Amygdala (tissue), 56 donors: ENCODE measurements at regions not wholly inside any gene's neighbourhood (a gene's known extent, or its start where the extent isn't known, plus 50 kb on each side); places are given as distances from the start of the nearest gene placed in this dataset.
A peak's percentile ranks its signal among the peaks of the same experiment; 100 is the strongest.

Experiments used
- DNase-seq, 56 donors: peaks; one replicate each; lab custom pipeline; 2025; lab: John Stamatoyannopoulos, UW

DNA sequence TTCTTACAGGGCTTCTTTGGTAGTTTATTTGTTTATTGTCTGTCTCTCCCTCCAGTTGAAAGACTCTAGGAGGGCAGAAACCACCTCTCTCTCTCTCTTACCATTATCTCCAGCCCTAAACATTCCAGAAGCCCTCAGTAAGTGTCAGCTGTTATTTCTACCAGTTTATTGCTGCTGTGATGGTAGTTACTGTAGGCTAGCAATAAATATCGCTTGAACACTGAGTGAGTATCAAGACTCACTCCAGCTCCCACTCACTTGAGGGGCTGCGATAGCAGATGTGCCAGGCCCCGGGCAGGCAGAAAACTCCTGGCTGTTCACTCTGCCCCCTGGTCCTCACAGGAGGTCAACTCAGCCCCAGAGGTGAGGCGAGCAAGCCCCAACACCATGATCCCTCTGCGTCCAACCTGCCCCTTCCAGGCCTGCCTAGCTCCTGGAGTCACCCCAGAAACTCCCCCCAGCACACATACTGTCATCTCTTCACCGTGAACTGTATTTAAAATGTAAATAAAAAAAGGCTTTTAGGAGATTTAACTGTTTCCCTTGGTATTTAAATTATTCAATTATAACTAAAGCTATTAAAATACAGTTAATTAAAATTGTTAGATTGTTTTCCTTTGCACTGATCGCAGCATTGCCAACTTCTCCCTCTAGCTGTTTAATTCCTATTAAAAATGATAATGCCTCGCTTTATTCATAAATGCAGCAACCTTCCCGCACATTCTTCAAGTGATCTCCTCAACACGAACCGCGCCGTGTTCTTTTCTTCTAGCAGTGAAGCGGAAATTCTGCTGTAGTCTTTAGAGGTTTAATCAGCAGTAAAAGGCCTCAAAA, 321.1 kb upstream of the ZMIZ1 start:
- DNase-seq = no peak

DNA sequence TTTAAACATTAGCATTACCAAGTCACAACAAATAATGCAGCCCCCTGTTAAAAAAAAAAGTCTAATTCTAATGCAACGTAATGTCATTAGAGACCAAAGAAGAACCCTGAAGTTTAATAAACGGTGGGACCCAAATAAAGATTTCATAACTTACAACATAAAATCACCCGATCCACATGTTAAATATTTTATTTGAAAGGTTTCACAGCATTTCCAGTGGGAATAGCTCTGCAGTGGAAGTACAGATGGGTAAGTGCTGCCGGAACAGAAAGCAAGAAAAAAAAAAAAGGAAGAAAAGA, 320.6 kb upstream of the ZMIZ1 start:
- DNase-seq = no peak

DNA sequence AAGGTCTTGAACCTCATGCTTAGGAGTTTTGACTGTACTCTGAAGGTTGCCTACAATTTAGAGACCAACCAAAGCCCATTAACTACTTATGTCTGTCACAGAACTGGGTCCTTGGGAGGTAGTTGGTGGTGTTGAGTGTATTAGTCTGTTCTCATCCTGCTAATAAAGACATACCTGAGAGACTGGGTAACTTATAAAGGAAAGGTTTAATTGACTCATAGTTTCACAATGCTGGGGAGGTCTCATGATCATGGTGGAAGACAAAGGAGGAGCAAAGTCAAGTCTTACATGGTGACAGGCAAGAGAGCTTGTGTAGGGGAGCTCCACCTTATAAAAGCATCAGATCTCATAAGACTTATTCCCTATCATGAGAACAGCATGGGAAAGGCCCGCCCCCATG, 319.6 kb upstream of the ZMIZ1 start:
- no peak for DNase-seq

DNA sequence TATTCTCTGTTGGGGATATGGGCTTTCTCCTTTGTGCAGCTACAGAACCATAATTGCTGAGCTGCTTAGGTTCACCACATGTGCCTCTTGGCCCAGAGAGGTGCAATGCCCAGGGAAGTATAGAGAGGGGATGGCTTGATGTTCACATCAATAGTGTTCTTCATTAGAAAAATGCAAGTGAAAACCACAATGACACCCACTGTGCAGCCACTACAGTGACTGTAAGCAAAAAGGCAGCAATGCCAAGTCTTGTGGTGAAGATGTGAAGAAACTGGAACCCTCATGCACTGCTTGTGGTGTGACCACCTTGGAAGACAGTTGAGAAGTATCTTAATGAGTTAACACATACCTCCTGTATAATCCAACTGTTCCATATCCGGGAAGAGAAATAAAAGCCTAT, 318.9 kb upstream of the ZMIZ1 start:
- no peak for DNase-seq

DNA sequence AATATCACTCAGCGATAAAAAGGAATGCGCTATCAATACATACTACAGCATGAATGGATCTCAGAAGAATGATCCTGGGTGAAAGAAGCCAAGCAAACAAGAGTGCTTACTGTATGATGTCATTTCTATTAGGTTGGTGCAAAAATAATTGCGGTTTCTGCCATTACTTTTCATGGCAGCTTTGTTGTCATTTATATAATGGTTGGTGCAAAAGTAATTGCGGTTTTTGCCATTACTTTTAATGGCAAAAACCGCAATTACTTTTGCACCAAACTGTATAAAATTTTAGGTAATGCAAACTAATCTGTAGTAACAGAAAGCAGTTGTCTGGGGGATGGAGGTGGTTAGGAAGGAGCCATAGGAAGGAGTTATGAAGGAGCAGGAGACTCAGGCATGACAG, 318.3 kb upstream of the ZMIZ1 start:
- no peak for DNase-seq

DNA sequence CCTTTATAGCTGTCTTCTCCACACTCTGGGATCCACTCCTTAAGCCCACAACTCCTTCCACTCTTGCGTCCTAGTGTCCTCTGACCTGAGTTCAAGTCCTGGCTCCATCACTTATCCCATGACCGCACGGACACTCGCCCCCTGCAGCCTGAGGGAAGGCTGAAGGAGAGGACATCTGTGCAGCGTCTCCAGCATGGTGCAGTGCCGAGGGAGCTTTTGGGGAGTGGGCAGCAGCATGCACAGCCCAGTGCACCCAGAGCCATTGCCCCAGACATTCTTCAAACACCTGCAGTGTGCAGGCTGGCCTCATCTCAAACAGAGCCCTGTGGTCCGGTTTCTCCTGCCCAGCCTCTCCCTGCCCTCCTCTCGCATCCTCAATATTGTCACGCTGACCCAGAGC, 317.1 kb upstream of the ZMIZ1 start:
- DNase-seq = no peak

DNA sequence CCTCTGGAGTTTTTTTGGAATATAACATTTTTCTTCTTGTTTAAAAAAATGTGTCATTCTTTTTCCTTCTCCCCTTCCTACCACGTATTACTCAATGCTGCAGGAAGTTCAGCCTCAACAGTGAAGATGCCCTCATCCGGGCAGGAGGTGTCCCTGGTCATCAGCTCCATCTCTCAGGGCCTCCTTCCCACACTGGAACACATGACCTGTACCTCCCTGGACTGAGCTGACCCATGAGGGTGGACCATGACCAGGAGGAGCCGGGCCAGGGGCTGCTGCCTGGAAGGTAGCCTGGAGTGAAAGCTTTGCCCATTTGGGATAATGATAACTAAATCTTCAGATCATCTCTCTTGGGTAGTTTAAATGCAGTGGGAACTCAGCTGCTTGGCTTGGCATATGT, 316.5 kb upstream of the ZMIZ1 start:
- DNase-seq = no peak

DNA sequence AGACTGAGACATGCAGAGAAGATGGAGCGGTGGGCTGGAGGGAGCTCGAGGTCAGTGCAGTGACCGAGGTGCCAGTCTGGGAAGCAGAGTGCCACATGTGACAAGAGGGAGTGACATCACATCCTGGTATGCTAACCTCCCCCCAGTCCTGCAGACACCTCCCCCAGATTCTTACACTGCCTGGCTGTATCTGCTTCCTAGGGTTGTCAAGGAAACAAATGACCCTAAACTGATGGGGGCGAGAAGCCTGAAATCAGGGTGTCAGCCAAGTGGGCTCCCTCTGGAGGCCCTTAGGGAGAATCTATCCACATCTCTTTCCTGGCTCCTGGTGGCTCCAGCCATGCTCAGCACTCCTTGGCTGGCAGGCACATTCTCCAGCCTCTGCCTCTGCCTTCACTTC, 316.1 kb upstream of the ZMIZ1 start:
- no peak for DNase-seq

DNA sequence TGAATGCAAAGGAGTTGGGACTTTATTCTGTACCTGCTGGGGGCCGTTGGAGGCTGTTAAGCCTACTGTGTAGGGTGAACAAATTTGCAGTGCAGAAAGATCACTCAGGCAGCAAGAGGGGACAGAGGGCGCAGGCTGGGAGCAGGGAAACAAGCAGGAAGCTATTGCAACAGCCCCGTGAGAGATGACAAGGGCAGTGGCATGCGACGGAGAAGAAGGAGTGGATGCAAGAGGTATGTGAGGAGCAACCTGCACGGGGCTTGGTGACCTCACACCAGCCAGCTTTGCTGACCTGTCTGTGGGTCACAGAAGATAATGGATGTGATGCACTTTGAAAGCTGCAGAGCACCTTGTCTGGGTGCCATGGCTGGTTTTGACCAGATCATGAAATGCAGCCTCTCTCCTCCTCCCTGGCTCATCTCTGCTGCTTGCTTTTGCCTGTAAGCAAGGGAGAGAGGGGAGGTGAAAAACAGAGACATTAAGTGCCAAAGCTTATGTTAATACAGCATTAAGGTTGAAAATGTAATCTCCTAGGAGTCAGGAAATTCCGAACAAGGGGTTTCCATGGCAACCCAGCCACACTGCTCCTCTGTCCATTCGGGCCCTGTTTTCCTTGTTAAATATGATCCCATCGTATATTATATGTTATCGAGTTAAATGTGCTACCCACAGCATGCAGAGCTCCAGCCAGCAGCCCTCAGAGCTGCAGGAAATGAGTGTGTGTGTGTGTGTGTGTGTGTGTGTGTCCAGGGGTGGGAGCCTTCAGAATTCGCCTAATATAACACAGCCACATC, 314.3 kb upstream of the ZMIZ1 start:
- DNase-seq = peak in 1 of 56 donors; percentile 15

DNA sequence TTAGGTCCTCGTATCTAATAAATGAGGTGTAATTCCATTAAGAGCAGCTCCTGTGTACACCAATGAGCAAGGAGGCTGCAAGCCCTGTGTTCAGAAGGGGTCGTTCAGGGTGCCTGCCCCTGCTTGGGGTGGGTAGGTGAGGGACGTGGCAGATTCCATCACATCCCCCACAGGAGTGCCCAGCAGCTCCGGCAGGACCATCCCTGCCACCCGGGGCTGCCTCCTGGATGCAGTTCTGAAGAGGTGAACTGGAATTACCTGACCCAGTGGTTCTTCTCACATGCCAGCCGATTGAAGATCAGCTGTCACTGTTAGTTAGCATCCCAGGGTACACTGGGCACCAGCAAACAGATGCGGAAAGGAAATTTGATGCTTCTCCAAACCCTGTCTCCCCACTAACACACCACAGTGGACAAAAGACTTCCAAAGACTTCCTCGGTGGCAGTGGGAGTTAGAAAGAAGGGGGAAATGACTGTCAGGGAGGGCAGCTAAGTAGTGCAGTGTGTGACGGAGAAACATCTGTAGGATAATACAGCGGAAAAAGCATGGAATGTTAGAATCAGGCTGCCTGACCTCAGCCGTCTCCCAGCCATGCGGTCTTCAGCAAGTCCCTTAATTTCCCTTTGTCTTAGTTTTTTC, 313.6 kb upstream of the ZMIZ1 start:
- DNase-seq = no peak

DNA sequence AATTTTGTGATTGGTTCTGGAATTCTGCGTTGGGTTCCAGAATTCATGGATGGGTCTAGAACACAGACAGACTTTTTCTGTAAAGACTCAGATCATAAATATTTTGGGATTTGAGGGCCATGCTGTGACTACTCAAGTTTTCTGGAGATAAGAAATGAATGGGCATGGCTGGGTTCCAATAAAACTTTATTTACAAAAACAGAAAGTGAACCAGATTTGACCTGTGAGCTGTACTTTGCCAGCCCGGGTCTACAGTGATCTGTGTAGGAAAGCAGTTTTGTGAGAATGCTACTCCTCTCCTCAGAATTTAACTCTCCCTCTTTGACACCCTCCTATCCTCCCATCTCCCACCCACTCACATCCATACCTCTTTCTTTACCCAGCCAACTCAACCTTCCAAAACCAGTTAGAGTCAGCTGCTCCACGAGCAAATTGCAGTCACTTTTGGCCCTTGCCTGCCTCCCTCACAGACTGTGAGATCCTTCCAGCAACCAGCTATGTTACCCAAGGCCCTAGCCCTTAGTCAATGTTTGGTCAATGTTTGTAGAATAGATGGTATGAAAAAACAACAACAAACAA, 312.8 kb upstream of the ZMIZ1 start:
- no peak for DNase-seq

DNA sequence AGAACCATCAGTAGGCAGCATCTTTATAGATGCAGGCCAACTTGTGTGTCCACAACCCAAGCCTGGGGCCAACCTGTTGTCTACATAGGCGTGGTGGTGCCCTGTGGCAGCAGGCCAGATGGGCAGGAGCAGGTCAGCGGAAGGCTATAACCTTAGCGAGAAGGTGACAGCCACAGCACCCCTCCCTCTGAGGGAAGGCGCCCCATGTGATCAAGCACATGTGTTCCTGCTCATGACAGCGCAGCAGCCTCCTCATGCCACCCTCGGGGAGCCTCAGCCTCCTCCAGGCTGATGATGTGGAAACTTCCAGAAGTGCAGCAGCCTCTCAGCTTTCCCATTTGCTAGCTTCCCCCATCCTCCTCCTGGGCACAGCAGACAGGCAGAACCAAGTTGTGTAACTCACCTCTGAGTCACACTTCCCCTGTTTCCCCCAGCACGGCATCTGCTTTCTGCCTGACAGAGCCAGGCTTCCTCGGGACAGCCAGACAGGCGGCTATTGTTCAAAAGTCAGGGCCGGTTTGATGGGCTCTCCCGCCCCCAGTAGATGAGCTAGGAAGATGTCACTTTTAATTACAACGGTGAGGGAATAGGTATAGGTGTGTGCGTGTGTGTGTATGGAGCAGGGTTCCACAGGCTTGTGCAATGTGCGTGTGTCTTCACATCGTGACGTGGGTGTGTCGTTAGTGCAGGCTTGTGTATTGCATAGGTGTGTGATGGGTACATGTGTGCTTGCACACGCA, 312.0 kb upstream of the ZMIZ1 start:
- DNase-seq = peak in 51 of 56 donors; percentile 15 to 94 (median 59)

DNA sequence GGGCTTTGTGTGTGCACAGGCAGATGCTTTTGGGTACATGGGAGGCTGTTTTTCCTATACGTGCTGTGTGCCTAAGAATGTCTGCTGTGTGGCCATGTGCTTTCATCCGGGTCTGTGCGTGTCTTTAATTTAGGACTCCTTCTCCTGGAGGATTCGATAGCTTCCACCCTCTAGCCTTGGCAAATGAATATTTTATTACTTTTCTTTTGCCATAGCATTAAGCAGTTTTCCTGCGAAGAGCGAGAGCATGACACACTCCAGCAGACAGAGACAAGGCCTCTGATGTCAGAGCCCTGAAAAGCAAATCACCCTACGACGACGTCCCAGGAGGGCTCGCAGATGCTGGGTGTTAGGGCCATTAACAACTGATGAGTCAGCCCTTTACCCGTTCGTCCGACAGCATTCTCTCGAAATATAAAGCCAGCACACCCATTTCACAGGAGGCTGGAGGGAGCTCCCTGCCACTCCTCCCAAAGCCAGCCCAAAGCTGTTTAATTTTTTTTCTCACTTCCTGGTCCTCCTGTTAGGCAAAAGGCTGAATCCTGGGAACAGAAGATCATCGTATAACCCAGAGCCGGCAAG, 311.3 kb upstream of the ZMIZ1 start:
- DNase-seq = no peak

DNA sequence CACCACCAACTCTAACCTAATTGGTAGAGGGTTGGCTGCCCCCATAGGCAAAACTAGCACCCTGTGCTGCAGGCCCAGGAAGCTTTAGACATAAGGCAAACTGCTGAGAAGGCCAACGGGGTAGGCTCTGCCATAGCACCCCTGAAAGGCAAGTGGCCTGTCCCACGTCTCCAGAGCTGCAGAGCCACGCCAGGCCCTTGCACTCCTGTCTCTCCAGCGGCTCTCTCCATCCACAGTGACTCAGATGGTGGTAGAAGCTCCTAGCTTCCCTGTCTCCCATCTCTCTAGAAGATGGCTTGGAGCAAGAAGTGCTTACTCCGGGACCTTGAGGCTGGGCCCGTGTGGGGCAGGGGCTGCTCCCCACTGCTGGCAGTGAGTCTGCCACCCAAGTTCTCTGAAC, 310.6 kb upstream of the ZMIZ1 start:
- no peak for DNase-seq

DNA sequence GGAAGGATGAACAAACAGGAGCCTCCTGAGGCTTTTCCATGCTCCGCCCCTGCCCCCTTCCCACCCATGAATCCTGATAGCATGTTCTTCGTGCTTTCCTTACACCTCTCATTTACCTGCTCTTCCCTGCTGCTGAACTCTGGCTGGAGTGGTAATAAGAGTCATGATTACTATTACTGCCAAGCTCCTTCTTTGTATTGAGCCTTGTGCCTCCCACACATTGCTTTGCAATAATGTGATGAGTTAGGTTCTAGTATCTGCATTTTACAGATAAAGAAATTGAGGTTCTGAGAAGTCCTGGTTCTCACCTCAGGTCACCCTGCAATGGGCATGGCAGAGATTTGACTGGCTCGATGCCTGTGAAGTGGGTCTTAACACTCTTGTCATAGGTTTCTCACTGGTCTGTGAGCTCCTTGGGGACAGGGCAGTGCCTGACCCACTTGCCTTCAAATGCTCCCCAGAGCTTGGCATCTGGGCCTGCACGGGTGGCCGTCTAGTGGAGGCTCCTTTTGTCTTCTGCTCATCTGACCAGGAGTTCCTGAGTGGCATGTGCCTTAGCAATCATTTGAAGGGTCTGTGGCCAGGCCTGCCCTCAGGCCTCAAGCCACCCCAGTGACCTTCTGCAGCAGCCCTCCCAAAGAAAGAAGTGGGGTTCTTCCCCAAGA, 309.2 kb upstream of the ZMIZ1 start:
- no peak for DNase-seq

DNA sequence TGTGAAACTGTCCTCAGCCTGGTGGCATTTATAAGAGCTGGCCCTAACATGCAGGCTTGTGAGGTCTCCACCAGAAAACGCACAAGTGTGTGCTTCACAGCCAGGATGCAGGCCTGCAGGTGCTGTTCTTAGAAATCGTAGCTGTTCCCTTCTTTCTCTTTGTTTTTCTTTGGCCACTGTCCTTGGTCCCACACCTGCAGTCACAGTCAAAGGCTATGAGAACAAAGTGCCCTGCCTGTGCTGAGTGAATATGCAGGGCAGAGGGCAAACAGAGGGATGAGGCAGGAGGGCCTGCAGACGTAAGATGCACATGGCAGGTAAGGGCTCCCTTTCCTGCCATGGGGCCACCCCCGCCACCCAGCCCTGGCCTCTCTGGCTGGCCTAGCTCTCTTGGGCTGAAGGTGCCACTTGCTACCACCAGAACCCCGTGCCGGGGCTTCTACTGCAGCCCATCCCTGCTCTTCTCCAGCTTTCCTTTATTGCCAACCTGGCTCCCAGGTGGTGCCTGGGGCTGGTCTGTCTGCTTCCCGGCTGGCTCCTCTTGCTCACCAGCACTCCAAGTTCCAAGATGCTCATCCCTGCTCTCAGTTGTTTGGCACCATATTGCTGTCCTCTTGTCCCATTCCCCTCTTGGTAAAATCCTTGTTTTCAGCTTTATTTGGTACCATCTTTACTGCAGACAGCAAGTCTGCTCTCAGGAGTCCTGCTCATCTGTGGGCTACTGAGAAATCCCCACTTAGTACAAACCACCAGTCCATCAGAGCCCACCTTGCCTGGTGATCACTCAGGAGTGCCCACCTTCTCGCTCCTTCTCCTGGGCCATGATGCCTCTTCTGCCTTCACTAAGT, 308.1 kb upstream of the ZMIZ1 start:
- DNase-seq = no peak

DNA sequence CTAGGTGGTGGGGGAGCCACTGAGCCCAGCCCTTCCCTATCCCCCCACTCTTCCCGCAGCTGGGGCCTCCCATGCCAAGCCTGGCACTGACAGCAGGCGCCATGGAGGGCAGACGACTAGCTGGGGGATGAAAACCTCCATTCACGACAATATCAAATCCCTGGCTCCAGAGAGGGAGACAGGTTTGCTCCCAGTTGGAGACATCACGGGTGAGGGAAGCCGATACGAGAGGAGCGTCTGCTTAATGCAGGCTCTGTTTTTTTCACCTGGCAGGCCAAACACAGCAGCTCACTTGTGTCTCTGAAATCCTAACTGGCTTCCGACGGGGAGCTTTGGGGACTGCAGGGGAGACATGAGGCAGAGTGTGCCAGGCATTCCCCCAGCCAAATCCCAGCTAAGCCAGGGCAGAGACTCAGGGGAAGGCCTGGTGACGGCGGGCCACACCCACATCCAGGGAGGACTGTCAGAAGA, 307.4 kb upstream of the ZMIZ1 start:
- DNase-seq = peak in 3 of 56 donors; percentile 13 to 56 (median 19)

DNA sequence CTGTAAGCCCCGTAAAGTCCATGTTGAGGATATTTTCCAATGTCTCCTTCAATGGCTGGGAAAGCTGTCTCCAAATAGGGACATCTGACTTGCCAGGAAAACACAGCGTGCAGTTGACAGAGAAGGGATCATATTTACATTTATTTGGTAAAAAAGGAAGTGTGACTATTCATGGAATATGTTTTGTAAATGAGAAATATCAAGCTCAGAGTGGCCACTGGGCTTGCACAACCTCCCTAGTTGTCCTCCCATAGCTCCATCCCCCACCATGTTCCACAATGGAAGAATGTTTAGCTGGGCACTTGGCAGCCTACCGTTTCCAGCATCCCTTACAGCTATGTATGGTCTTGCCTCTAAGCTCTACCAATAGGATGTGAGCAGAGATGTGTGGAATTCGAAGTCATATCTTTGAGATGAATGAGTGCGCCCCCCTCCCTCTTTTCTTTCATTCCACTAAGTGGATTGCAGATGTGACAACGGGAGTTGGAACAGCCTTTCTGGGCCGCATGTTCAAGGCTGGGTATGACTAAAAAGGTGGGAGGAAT, 306.6 kb upstream of the ZMIZ1 start:
- DNase-seq = no peak
